PC-9 (cell line): ENCODE measurements at regions not wholly inside any gene's neighbourhood (a gene's known extent, or its start where the extent isn't known, plus 50 kb on each side); places are given as distances from the start of the nearest gene placed in this dataset.

Source experiments
- BruUV-seq: library from RNA; stranded (reverse); fragments of 400-500 nt; replicated peaks from 2 replicates; lab custom pipeline; 2021; lab: Mats Ljungman, UMichigan
- CTCF ChIA-PET: fragments of 300-600 bp; sonication (Branson Sonifier 250); formaldehyde crosslinking; loops from one replicate; lab custom pipeline; 2022; ENCODE audit warnings: antibody characterized with exemption; lab: Charles Lee
- POLR2A ChIA-PET: fragments of 300-600 bp; sonication (Branson Sonifier 250); formaldehyde crosslinking; loops from one replicate; lab custom pipeline; 2022; ENCODE audit warnings: antibody characterized with exemption; ENCODE audit not compliant: unreplicated experiment; lab: Charles Lee
- DNase-seq, 2 experiments: peaks; one replicate each; pipeline versions ENCODE4 v3.0.0 to v3.0.0-alpha.2; 2015 to 2022; ENCODE audit warnings: mixed read lengths in 1 of 2
- H2AFZ ChIP-seq: fragments of 200-600 bp; sonication (generic); 2 replicates; pipeline ENCODE4 v1.8.1; 2017; ENCODE audit warnings: antibody characterized with exemption
- H3F3A ChIP-seq: fragments of 200-600 bp; sonication (generic); 2 replicates; pipeline ENCODE4 v1.8.1; 2017; ENCODE audit warnings: antibody characterized with exemption, mild to moderate bottlenecking, low read depth; ENCODE audit not compliant: insufficient read depth
- H3K27ac ChIP-seq: fragments of 200-600 bp; sonication (generic); 2 replicates; pipeline ENCODE4 v1.6.1; 2016; ENCODE audit warnings: mixed run types
- H3K27me3 ChIP-seq: fragments of 200-600 bp; sonication (generic); 2 replicates; pipeline ENCODE4 v1.6.1; 2016; ENCODE audit warnings: low read depth, mixed run types; ENCODE audit not compliant: insufficient read depth
- H3K36me3 ChIP-seq: fragments of 200-600 bp; sonication (generic); 2 replicates; pipeline ENCODE4 v1.6.1; 2016; ENCODE audit warnings: low read depth, mixed run types
- H3K4me1 ChIP-seq: fragments of 200-600 bp; sonication (generic); replicated peaks from 2 replicates; pipeline ENCODE4 v1.6.1; 2016; ENCODE audit warnings: mixed run types; ENCODE audit not compliant: insufficient read depth
- H3K4me2 ChIP-seq: fragments of 200-600 bp; sonication (generic); 2 replicates; pipeline ENCODE4 v1.6.1; 2017; ENCODE audit warnings: mixed run types
- H3K4me3 ChIP-seq: fragments of 200-600 bp; sonication (generic); 2 replicates; pipeline ENCODE4 v1.6.1; 2016; ENCODE audit warnings: mixed run types
- H3K79me2 ChIP-seq: fragments of 200-600 bp; sonication (generic); 2 replicates; pipeline ENCODE4 v1.6.1; 2017; ENCODE audit warnings: low read depth, mixed run types
- H3K9me2 ChIP-seq: fragments of 200-600 bp; sonication (generic); 2 replicates; pipeline ENCODE4 v1.8.1; 2017; ENCODE audit warnings: mild to moderate bottlenecking; ENCODE audit not compliant: insufficient read depth
- H3K9me3 ChIP-seq: fragments of 200-600 bp; sonication (generic); 2 replicates; pipeline ENCODE4 v1.8.1; 2016; ENCODE audit warnings: low read depth; ENCODE audit not compliant: insufficient read depth
- H4K20me1 ChIP-seq: fragments of 200-600 bp; sonication (generic); 2 replicates; pipeline ENCODE4 v1.8.1; 2017; ENCODE audit not compliant: insufficient read depth
- CTCF ChIP-seq: fragments of 200-600 bp; sonication (generic); conservative IDR thresholded peaks from 2 replicates; pipeline ENCODE4 v1.6.1; 2017; ENCODE audit warnings: mixed run types, antibody characterized with exemption, mild to moderate bottlenecking, moderate library complexity
- EZH2 ChIP-seq: fragments of 200-600 bp; sonication (generic); IDR thresholded peaks from 2 replicates; pipeline ENCODE4 v1.8.0; 2017; ENCODE audit warnings: antibody characterized with exemption, low read depth
- intact Hi-C: fragments of 100-400 bp; cut with micrococcal nuclease; formaldehyde crosslinking; loops from one replicate; pipeline ENCODE4 v1.10.0; 2022; ENCODE audit not compliant: unreplicated experiment

DNA sequence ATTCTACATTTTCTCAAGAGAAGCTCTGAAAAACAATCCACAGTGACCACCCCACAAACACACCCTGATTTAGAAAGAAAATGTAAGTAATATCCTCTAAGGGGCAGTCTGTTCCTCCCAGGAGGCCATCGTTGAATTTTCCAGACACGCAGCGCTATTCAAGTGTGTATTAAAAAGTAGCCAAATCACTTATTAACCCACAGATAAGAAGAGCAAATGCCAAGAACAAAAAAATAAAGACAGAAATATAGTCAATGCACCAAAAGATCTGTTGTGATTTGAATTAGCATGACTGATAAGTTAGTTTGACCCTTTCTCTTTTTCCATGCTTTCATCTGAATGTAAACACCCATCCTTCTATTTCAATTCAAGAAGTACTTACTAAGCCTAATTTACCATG is 622.8 kb upstream of the ZNF385D start:
- H2AFZ ChIP-seq = no peak overlapping the region
- no peak overlapping the region for H3K27ac ChIP-seq
- no peak overlapping the region for H3K4me3 ChIP-seq
- intact Hi-C loops = no loop called here
- DNase-seq = no peak
- ChIA-PET CTCF (no interaction called here), POLR2A (no interaction called here)
- no peaks in the 10 kb centered on the region for H3K9me3 ChIP-seq
- no peaks in the 10 kb centered on the region for H3K36me3 ChIP-seq
- no peaks in the 10 kb centered on the region for H3K4me1 ChIP-seq
- no peaks in the 10 kb centered on the region for H3K27me3 ChIP-seq
- no peaks in the 10 kb centered on the region for H4K20me1 ChIP-seq
- no peaks in the 10 kb centered on the region for H3K9me2 ChIP-seq
- H3K4me2 ChIP-seq = no peak overlapping the region
- H3K79me2 ChIP-seq = no peaks in the 10 kb centered on the region
- BruUV-seq = no TSS peak
- H3F3A ChIP-seq = no peaks in the 10 kb centered on the region
- no peak for TF ChIP-seq CTCF
- no peak for TF ChIP-seq EZH2

GRCh38 chr3:22377421-22377820 is 626.4 kb upstream of the ZNF385D start:
- POLR2A ChIA-PET = no interaction called here
- intact Hi-C loops = no loop called here

GRCh38 chr3:22378869-22379268 is 627.9 kb upstream of the ZNF385D start:
- BruUV-seq = no TSS peak
- Histone ChIP-seq H3K9me2 (no peaks in the 10 kb centered on the region), H2AFZ (no peak overlapping the region), H3K36me3 (no peaks in the 10 kb centered on the region), H4K20me1 (no peaks in the 10 kb centered on the region), H3K27ac (no peak overlapping the region), H3K4me3 (no peak overlapping the region), H3K4me2 (no peak overlapping the region), H3K9me3 (no peaks in the 10 kb centered on the region), H3K4me1 (no peaks in the 10 kb centered on the region), H3K79me2 (no peaks in the 10 kb centered on the region), H3F3A (no peaks in the 10 kb centered on the region), H3K27me3 (no peaks in the 10 kb centered on the region)
- POLR2A ChIA-PET = no interaction called here
- DNase-seq = no peak
- intact Hi-C loops = no loop called here
- CTCF ChIA-PET = no interaction called here
- TF ChIP-seq EZH2 (no peak), CTCF (no peak)

More at GRCh38 chr3:22377421-22377820, 626.4 kb upstream of the ZNF385D start:
- Histone ChIP-seq H3K4me2 (no peak overlapping the region), H3F3A (no peaks in the 10 kb centered on the region), H3K27ac (no peak overlapping the region), H3K9me2 (no peaks in the 10 kb centered on the region), H3K27me3 (no peaks in the 10 kb centered on the region), H3K4me1 (no peaks in the 10 kb centered on the region), H3K36me3 (no peaks in the 10 kb centered on the region), H4K20me1 (no peaks in the 10 kb centered on the region), H2AFZ (no peak overlapping the region), H3K79me2 (no peaks in the 10 kb centered on the region), H3K9me3 (no peaks in the 10 kb centered on the region), H3K4me3 (no peak overlapping the region)
- TF ChIP-seq EZH2 = no peak
- no peak for TF ChIP-seq CTCF
- CTCF ChIA-PET = no interaction called here
- DNase-seq = no peak
- no TSS peak for BruUV-seq
